ENCODE measurements at regions not wholly inside any gene's neighbourhood (a gene's known extent, or its start where the extent isn't known, plus 50 kb on each side); places are given as distances from the start of the nearest gene placed in this dataset.

- ATAC-seq, result no peak
Measured at GRCh38 chr2:14221466-14221865, 411.1 kb upstream of the LRATD1 start.

GRCh38 chr2:14223576-14223975 is 408.9 kb upstream of the LRATD1 start:
- BruUV-seq (replicated peaks), result no TSS peak
- no peaks in the 10 kb centered on the region for H3K79me2 ChIP-seq (ENCODE audit: insufficient read depth, low read length)
- no peak overlapping the region for H3K4me3 ChIP-seq (replicated peaks in 1 of 3; ENCODE audit: insufficient read depth in 1 of 3, low read depth in 2 of 3, low read length in 3 of 3)
- no peak overlapping the region for H3K4me2 ChIP-seq (ENCODE audit: low read depth, low read length)
- ChIA-PET CTCF (ENCODE audit: low intra/inter-chr PET ratio, low total read pairs) (no interaction called here), POLR2A (no interaction called here)
- in situ Hi-C loops (cut with HindIII; ENCODE audit: extremely low pct_ligation_motif_present, low pct_unique_long_range_greater_than_20kb) (no loop called here), intact Hi-C loops (cut with micrococcal nuclease; ENCODE audit: unreplicated experiment) (no loop called here)
- no peaks in the 10 kb centered on the region for H3K36me3 ChIP-seq (replicated peaks in 1 of 2; ENCODE audit: control insufficient read depth in 1 of 2, insufficient read depth in 2 of 2, low read length in 2 of 2)
- FAIRE-seq (no peak), DNase-seq (ENCODE audit: low spot score) (no peak), ATAC-seq (no peak)
- H3K4me1 ChIP-seq (ENCODE audit: insufficient read depth, low read length), result no peaks in the 10 kb centered on the region
- H4K20me1 ChIP-seq (ENCODE audit: insufficient read depth, low read length), result no peaks in the 10 kb centered on the region
- peaks cover 56% of the 10 kb centered on the region for H3K9me3 ChIP-seq (ENCODE audit: low read length)
- WGBS (ENCODE audit: low lambda C conversion rate), result 0% methylated on average over 1 of the region's 1 CpG
- no peak for TF ChIP-seq SNAPC4 (CRISPR knock-in tag; IDR thresholded peaks at IDR 0.05)
- no peak for TF ChIP-seq ZNF414 (CRISPR knock-in tag; IDR thresholded peaks at IDR 0.05)
- no peak for TF ChIP-seq ERF (CRISPR knock-in tag; IDR thresholded peaks at IDR 0.05)
- no peak for TF ChIP-seq YEATS4 (CRISPR knock-in tag; IDR thresholded peaks at IDR 0.05; ENCODE audit: borderline replicate concordance)
- TF ChIP-seq ARNT (IDR thresholded peaks at IDR 0.05), result no peak
- TF ChIP-seq FOXA3 (CRISPR knock-in tag; IDR thresholded peaks at IDR 0.05), result no peak
- no peak for TF ChIP-seq ZNF746 (CRISPR knock-in tag; IDR thresholded peaks at IDR 0.05)
- no peak for TF ChIP-seq FOSL2 (CRISPR knock-in tag; IDR thresholded peaks at IDR 0.05)
- TF ChIP-seq ZNF251 (CRISPR knock-in tag; IDR thresholded peaks at IDR 0.05), result no peak
- TF ChIP-seq ZFP36 (IDR thresholded peaks at IDR 0.05; ENCODE audit: borderline replicate concordance, low read depth, low read length, partially characterized antibody), result no peak
- TF ChIP-seq ZNF468 (CRISPR knock-in tag; IDR thresholded peaks at IDR 0.05), result no peak
- TF ChIP-seq ZFP41 (CRISPR knock-in tag; IDR thresholded peaks at IDR 0.05; ENCODE audit: borderline replicate concordance), result no peak
- H2AFZ ChIP-seq (ENCODE audit: low read length), result no peak overlapping the region
- H3K27me3 ChIP-seq (ENCODE audit: control insufficient read depth in 1 of 2, insufficient read depth in 2 of 2, low read length in 2 of 2), result no peaks in the 10 kb centered on the region
- no peak overlapping the region for H3K9ac ChIP-seq (ENCODE audit: insufficient read depth, low read depth, low read length)
- no peak overlapping the region for H3K27ac ChIP-seq (ENCODE audit: extremely low read length, insufficient read depth, low read length)

More at GRCh38 chr2:14221466-14221865, 411.1 kb upstream of the LRATD1 start:
- BruUV-seq (replicated peaks), result no TSS peak
- 26% methylated on average over 4 of the region's 4 CpGs for WGBS (ENCODE audit: low lambda C conversion rate)
- H3K4me1 ChIP-seq (ENCODE audit: insufficient read depth, low read length), result no peaks in the 10 kb centered on the region
- intact Hi-C loops (cut with micrococcal nuclease; ENCODE audit: unreplicated experiment) (no loop called here), in situ Hi-C loops (cut with HindIII; ENCODE audit: extremely low pct_ligation_motif_present, low pct_unique_long_range_greater_than_20kb) (no loop called here)
- no peaks in the 10 kb centered on the region for H4K20me1 ChIP-seq (ENCODE audit: insufficient read depth, low read length)
- FAIRE-seq (no peak), DNase-seq (ENCODE audit: low spot score) (no peak)
- no peak overlapping the region for H3K9ac ChIP-seq (ENCODE audit: insufficient read depth, low read depth, low read length)
- H3K9me3 ChIP-seq (ENCODE audit: low read length), result peaks cover 57% of the 10 kb centered on the region
- H3K27ac ChIP-seq (ENCODE audit: extremely low read length, insufficient read depth, low read length), result no peak overlapping the region
- POLR2A ChIA-PET, result no interaction called here
- H2AFZ ChIP-seq (ENCODE audit: low read length), result no peak overlapping the region
- no peak overlapping the region for H3K4me3 ChIP-seq (replicated peaks in 1 of 3; ENCODE audit: insufficient read depth in 1 of 3, low read depth in 2 of 3, low read length in 3 of 3)
- no peak overlapping the region for H3K4me2 ChIP-seq (ENCODE audit: low read depth, low read length)
- no peaks in the 10 kb centered on the region for H3K79me2 ChIP-seq (ENCODE audit: insufficient read depth, low read length)
- CTCF ChIA-PET (ENCODE audit: low intra/inter-chr PET ratio, low total read pairs), result no interaction called here
- TF ChIP-seq ZNF317 (CRISPR knock-in tag; IDR thresholded peaks at IDR 0.05) (no peak), SCMH1 (CRISPR knock-in tag; IDR thresholded peaks at IDR 0.05; ENCODE audit: borderline replicate concordance) (no peak), HOXA3 (CRISPR knock-in tag; IDR thresholded peaks at IDR 0.05) (no peak)
- no peaks in the 10 kb centered on the region for H3K36me3 ChIP-seq (replicated peaks in 1 of 2; ENCODE audit: control insufficient read depth in 1 of 2, insufficient read depth in 2 of 2, low read length in 2 of 2)
- H3K27me3 ChIP-seq (ENCODE audit: control insufficient read depth in 1 of 2, insufficient read depth in 2 of 2, low read length in 2 of 2), result no peaks in the 10 kb centered on the region

Measured in HepG2 (cell line).